ENCODE measurements at regions not wholly inside any gene's neighbourhood (a gene's known extent, or its start where the extent isn't known, plus 50 kb on each side); places are given as distances from the start of the nearest gene placed in this dataset.

- ATAC-seq (no peak), DNase-seq (ENCODE audit: low spot score) (no peak), FAIRE-seq (no peak)
- H3K27ac ChIP-seq (ENCODE audit: extremely low read length, insufficient read depth, low read length): no peak overlapping the region
- ChIA-PET CTCF (ENCODE audit: low intra/inter-chr PET ratio, low total read pairs) (no interaction called here), POLR2A (no interaction called here)
- H4K20me1 ChIP-seq (ENCODE audit: insufficient read depth, low read length): no peaks in the 10 kb centered on the region
- TF ChIP-seq ZNF335 (CRISPR knock-in tag; IDR thresholded peaks at IDR 0.05) (no peak), ATRX (CRISPR knock-in tag; IDR thresholded peaks at IDR 0.05; ENCODE audit: borderline replicate concordance) (no peak), AGO1 (IDR thresholded peaks at IDR 0.05; ENCODE audit: low read depth, low read length, poor library complexity, severe bottlenecking) (no peak), EEA1 (CRISPR knock-in tag; IDR thresholded peaks at IDR 0.05; ENCODE audit: borderline replicate concordance) (no peak), LRRFIP1 (CRISPR knock-in tag; conservative IDR thresholded peaks at IDR 0.05) (no peak), ZNF451 (CRISPR knock-in tag; IDR thresholded peaks at IDR 0.05) (no peak), THAP7 (CRISPR knock-in tag; IDR thresholded peaks at IDR 0.05) (no peak), ZNF788 (CRISPR knock-in tag; IDR thresholded peaks at IDR 0.05; ENCODE audit: borderline replicate concordance) (no peak), POLR2A (IDR thresholded peaks at IDR 0.05; ENCODE audit: insufficient read depth in 1 of 2, low read depth in 2 of 2, low read length in 2 of 2) (no peak)
- no peak overlapping the region for H3K4me2 ChIP-seq (ENCODE audit: low read depth, low read length)
- no peaks in the 10 kb centered on the region for H3K27me3 ChIP-seq (ENCODE audit: control insufficient read depth in 1 of 2, insufficient read depth in 2 of 2, low read length in 2 of 2)
- H3K4me3 ChIP-seq (replicated peaks in 1 of 3; ENCODE audit: insufficient read depth in 1 of 3, low read depth in 2 of 3, low read length in 3 of 3): no peak overlapping the region
- in situ Hi-C loops (cut with HindIII; ENCODE audit: extremely low pct_ligation_motif_present, low pct_unique_long_range_greater_than_20kb) (no loop called here), intact Hi-C loops (cut with micrococcal nuclease; ENCODE audit: unreplicated experiment) (no loop called here)
- H2AFZ ChIP-seq (ENCODE audit: low read length): no peak overlapping the region
- no TSS peak for BruUV-seq (replicated peaks)
- H3K79me2 ChIP-seq (ENCODE audit: insufficient read depth, low read length): no peaks in the 10 kb centered on the region
- WGBS (ENCODE audit: low lambda C conversion rate): 75% methylated on average over 4 of the region's 4 CpGs
- H3K9ac ChIP-seq (ENCODE audit: insufficient read depth, low read depth, low read length): no peak overlapping the region
- H3K9me3 ChIP-seq (ENCODE audit: low read length): peaks cover under 1% of the 10 kb centered on the region; the same call in 1 of the 2 replicates
- peaks cover 8% of the 10 kb centered on the region; the same call in 1 of the 2 replicates for H3K4me1 ChIP-seq (ENCODE audit: insufficient read depth, low read length)
- H3K36me3 ChIP-seq (replicated peaks in 1 of 2; ENCODE audit: control insufficient read depth in 1 of 2, insufficient read depth in 2 of 2, low read length in 2 of 2): no peaks in the 10 kb centered on the region
Measured at GRCh38 chr15:94857466-94857865, 626.1 kb downstream of the MCTP2 start.
